T-helper 17 cell (primary cell): ENCODE measurements at regions not wholly inside any gene's neighbourhood (a gene's known extent, or its start where the extent isn't known, plus 50 kb on each side); places are given as distances from the start of the nearest gene placed in this dataset.

Experiments used
- ATAC-seq: fragments of 150-1000 bp; cut with Tn5 transposase; 2 replicates; pipeline ENCODE4 v1.10.0; 2021; ENCODE audit warnings: mild to moderate bottlenecking, moderate library complexity
- DNase-seq, 3 donors: peaks; one replicate each; pipeline versions ENCODE4 v3.0.0 to v3.0.0-alpha.2; 2020 to 2021
- H3K9me3 ChIP-seq: one replicate; pipeline ENCODE4 v1.7.0; 2013; ENCODE audit warnings: low read length, mild to moderate bottlenecking; ENCODE audit not compliant: control insufficient read depth, poor library complexity, severe bottlenecking
- H3K27ac Mint-ChIP-seq: one replicate; pipeline ENCODE4 v1.8.0; 2022; ENCODE audit warnings: mild to moderate bottlenecking, moderate library complexity, mixed read lengths
- H3K27me3 Mint-ChIP-seq: one replicate; pipeline ENCODE4 v1.8.0; 2022; ENCODE audit warnings: mixed read lengths
- H3K36me3 Mint-ChIP-seq: one replicate; pipeline ENCODE4 v1.8.0; 2022; ENCODE audit warnings: low read depth, mixed read lengths
- H3K4me1 Mint-ChIP-seq: one replicate; pipeline ENCODE4 v1.8.0; 2022; ENCODE audit warnings: mild to moderate bottlenecking, mixed read lengths
- H3K4me3 Mint-ChIP-seq: one replicate; pipeline ENCODE4 v1.8.0; 2022; ENCODE audit warnings: mild to moderate bottlenecking, moderate library complexity, mixed read lengths

DNA sequence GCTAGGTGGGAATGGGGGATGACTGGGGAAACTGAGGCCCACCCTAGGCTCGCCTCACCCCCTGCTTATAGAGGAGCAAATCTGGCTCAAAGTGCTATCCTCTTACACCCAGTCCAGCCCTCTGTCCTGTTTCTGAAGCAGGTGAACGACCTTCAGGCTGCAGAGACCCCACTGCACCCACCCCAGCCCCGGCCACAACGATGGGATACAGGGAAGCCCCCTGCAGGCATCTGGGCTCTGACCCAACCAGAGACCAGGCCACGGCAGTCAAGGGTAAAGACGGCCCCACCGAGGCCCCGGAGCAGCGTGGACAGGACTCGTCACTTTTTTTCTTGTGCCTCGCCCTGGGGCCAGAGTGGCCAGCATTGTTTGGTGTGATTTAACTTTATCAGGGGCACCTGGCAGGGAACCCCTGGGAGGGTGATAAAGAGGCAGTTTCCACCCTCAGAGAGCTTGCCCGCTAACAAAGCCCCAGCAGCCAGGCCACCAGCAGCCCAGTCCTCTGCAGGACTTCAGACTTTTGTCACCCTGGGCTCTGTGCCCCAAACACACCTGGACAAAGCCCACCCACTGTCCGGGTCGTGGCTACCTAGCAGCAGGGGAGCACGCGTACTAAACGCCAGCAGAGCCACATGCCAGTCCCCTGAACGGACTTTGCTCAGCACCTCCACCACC is 612.6 kb downstream of the TBC1D22A start:
- Mint-ChIP-seq H3K36me3 (no peaks in the 10 kb centered on the region), H3K27ac (no peak overlapping the region), H3K27me3 (peaks cover 28% of the 10 kb centered on the region), H3K4me3 (no peak overlapping the region), H3K4me1 (peaks cover 4% of the 10 kb centered on the region)
- ATAC-seq = no peak
- no peaks in the 10 kb centered on the region for H3K9me3 ChIP-seq
- no peak for DNase-seq

- Mint-ChIP-seq H3K36me3 (no peaks in the 10 kb centered on the region), H3K27ac (no peak overlapping the region), H3K4me3 (no peak overlapping the region), H3K27me3 (peaks cover 32% of the 10 kb centered on the region), H3K4me1 (peaks cover 4% of the 10 kb centered on the region)
- no peaks in the 10 kb centered on the region for H3K9me3 ChIP-seq
- no peak for DNase-seq
- no peak for ATAC-seq
These were observed 611.9 kb downstream of the TBC1D22A start for GRCh38 chr22:47374273-47374771.

DNA sequence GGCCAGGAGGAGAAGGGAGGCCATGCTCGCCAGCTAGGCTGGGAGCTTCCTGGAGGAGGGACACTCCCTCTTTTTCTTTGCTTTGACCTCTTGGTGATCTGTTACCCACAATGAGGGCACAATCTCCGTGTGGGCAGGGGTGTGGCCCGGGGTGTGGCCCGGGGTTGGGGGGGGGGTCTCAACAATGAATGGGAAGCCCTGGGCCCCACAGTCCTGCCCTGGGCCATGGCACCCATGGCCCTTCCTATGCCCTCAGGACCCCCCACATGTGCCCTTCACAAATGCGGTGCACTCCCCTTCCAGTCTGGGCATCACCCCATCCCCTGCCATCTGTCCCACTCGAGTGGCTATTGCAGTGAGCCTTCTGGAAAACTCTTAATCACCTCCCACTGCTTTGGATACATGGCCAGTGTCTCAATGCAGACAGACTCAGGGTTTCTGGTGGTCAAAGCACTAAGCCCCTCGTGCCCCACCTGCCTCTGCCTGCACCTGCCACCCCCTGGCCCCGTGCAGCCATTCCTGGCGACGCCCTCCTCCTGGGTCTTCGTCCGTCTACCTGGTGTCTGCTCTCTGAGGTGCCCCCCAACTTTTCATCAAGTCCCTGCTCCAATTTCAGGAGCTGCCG is 611.3 kb downstream of the TBC1D22A start:
- Mint-ChIP-seq H3K27ac (no peak overlapping the region), H3K4me3 (no peak overlapping the region), H3K36me3 (no peaks in the 10 kb centered on the region), H3K4me1 (peaks cover 4% of the 10 kb centered on the region), H3K27me3 (peaks cover 38% of the 10 kb centered on the region)
- no peaks in the 10 kb centered on the region for H3K9me3 ChIP-seq
- ATAC-seq = no peak
- DNase-seq = no peak

DNA sequence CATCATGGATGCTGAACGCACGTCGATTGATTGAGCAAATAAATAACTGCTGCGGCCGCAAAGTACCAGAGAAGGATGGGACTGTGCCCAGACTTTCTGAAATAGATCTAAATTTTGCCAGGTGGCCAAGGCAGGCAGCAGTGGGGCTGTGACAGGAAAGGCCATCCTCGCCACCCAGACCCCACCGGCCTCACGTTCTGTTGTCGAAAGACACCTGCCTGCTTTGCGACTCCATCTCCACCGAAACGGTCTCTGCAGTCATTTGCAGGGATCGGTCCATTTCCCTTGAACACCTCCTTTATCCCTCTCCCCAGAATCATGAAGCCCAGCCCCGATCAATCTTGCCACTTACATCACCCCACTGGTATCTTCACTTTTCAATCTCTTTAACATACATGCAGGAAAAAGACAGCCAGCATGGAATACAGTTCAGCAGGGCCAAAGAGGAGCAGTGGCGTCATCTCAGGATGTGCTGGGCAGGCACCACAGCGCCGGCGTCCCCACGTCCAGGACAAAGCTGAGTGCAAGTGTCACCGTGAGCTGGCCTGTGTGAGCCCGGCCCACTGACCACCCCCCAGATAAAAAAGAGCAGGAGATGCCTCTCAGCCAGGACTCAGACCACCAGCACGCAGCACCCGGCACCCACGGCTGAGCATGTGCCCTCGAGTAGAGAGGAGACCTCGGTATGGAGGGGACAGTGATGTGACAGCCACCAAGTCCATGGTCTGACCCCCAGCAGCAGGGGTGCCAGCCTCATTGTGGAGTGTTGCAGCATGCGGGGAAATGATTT is 610.3 kb downstream of the TBC1D22A start:
- DNase-seq (no peak), ATAC-seq (no peak)
- no peak overlapping the region for H3K27ac Mint-ChIP-seq
- H3K9me3 ChIP-seq = no peaks in the 10 kb centered on the region
- H3K4me1 Mint-ChIP-seq = peaks cover 4% of the 10 kb centered on the region
- H3K36me3 Mint-ChIP-seq = no peaks in the 10 kb centered on the region
- peaks cover 40% of the 10 kb centered on the region for H3K27me3 Mint-ChIP-seq
- no peak overlapping the region for H3K4me3 Mint-ChIP-seq

DNA sequence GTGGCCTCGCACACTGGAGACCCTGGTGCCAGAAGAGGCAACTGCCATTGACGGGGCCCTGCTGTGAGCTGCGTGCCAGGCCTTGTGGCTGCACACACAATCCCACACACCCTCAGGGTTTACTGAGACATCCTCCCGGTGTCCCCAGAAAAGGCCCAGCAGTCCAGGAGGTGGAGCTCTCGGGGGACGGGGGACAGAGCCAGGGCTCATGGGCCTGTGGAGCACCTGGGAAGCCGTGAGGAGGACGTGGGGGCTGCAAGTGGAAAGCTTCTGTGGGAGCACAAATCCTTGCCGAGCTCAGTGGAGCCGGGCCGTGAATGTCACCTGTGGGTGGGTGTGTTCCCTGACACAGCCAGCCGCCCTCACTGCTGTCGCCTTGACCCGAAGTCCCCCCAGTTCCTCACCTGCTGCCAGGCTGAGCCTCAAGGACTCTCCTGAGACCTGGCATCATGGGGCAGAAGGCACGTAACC is 609.7 kb downstream of the TBC1D22A start:
- Mint-ChIP-seq H3K36me3 (no peaks in the 10 kb centered on the region), H3K27ac (no peak overlapping the region), H3K4me3 (no peak overlapping the region), H3K27me3 (peaks cover 46% of the 10 kb centered on the region), H3K4me1 (peaks cover 4% of the 10 kb centered on the region)
- H3K9me3 ChIP-seq = no peaks in the 10 kb centered on the region
- DNase-seq (no peak), ATAC-seq (no peak)

- H3K27me3 Mint-ChIP-seq = peaks cover 51% of the 10 kb centered on the region
- no peaks in the 10 kb centered on the region for H3K9me3 ChIP-seq
- peaks cover 4% of the 10 kb centered on the region for H3K4me1 Mint-ChIP-seq
- DNase-seq (no peak), ATAC-seq (no peak)
- no peaks in the 10 kb centered on the region for H3K36me3 Mint-ChIP-seq
- no peak overlapping the region for H3K4me3 Mint-ChIP-seq
- H3K27ac Mint-ChIP-seq = no peak overlapping the region
These were observed 609.0 kb downstream of the TBC1D22A start for GRCh38 chr22:47371263-47372090.

GRCh38 chr22:47370448-47371262 is 608.2 kb downstream of the TBC1D22A start:
- DNase-seq = no peak

DNA sequence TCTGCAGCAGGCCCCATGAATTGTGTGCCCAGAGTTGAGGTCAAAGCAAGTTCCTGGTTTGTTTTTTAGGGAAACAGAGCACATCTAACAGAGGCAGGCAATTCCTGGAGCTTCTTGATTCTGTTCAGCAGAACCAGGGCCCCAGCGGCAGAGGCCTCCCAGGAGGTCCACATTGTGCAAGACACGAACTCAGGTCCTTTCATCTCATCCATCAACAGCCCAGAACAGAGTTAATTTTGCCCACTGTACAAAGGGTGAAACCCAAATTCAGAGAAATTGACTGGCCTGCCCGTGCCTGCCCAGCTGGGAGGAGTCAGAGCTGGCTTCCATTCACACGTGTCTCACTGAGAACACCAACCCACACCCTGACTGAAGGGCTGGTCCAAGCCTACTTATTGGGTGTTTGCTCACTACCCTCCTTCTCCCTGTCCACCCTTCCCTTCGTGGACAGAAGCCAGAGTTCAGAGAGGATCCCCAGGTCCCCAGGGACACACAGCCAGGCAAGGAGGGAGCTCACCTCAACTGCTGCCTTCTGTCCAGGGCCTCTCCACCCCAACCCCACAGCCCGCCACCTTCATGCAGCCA is 607.1 kb downstream of the TBC1D22A start:
- H3K9me3 ChIP-seq = no peaks in the 10 kb centered on the region
- no peak for ATAC-seq
- H3K4me1 Mint-ChIP-seq = peaks cover 4% of the 10 kb centered on the region
- no peak for DNase-seq
- peaks cover 54% of the 10 kb centered on the region for H3K27me3 Mint-ChIP-seq
- no peak overlapping the region for H3K4me3 Mint-ChIP-seq
- no peak overlapping the region for H3K27ac Mint-ChIP-seq
- H3K36me3 Mint-ChIP-seq = no peaks in the 10 kb centered on the region

More at GRCh38 chr22:47370448-47371262, 608.2 kb downstream of the TBC1D22A start:
- Mint-ChIP-seq H3K4me3 (no peak overlapping the region), H3K27ac (no peak overlapping the region), H3K36me3 (no peaks in the 10 kb centered on the region), H3K4me1 (peaks cover 4% of the 10 kb centered on the region), H3K27me3 (peaks cover 56% of the 10 kb centered on the region)
- no peaks in the 10 kb centered on the region for H3K9me3 ChIP-seq
- no peak for ATAC-seq

DNA sequence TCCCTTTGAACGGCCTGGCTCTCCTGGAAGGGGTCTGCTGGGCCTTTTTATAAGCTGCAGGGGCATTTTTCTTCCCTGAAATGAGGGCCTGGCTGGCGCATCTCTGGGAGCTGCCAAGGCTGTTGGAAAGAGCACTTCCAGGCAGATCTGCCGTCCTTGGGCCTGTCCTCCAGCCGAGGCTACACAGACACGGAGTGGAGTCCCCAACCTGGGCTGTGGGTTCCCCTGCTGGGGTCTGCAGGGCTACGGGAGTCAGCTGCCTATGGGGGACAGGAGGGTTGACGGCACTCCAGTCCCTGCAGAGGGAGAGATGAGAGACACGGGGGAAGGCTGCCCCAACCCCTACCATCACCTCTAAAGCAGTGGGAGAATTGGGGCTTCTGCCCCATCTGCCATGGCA is 606.6 kb downstream of the TBC1D22A start:
- Mint-ChIP-seq H3K27ac (no peak overlapping the region), H3K27me3 (peaks cover 51% of the 10 kb centered on the region), H3K4me1 (peaks cover 4% of the 10 kb centered on the region), H3K36me3 (no peaks in the 10 kb centered on the region), H3K4me3 (no peak overlapping the region)
- no peaks in the 10 kb centered on the region for H3K9me3 ChIP-seq
- ATAC-seq = no peak
- no peak for DNase-seq

DNA sequence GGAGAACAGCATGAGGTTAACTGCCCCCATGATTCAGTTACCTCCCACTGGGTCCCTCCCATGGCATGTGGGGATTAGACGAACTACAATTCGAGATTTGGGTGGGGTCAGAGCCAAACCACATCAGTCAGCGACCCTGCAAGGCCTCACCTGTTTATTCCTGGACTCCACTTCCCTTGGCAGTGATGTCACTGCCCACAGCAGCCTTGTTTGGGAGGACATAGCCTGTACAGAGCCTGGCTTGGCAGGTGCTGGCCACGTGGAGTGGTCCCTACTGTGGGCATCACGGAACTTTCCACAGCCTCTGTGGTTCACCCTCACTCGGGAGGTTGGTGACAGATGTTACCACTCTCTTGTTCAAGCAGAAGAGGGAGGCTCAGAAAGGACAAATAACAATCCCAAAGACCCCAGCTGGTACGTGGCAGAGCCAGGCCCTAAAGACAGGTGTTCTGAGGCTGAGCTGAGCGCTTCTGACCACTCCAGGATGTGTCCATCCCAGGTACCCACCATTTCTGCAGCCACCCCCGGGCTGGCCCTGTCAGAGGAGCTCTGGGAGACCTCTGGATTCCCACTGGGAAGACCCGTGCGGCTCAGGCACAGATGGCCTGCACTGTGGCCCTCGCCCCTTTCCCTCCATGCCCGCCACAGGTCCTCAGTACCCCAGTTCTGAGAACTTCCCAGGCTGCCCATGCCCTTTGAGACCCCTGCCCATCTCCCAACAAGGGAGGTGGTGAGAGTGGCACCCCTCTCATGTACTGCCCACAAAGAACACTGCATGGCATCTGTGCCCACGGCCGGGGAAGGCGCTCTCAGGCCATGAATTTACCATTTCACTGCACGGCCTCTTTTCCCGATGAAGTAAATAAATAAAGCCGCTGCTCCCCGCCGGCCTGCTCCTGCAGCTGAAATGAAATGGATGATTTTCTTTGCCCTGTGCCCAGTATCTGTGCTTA is 605.8 kb downstream of the TBC1D22A start:
- Mint-ChIP-seq H3K4me3 (no peak overlapping the region), H3K36me3 (no peaks in the 10 kb centered on the region), H3K4me1 (peaks cover 4% of the 10 kb centered on the region), H3K27me3 (peaks cover 51% of the 10 kb centered on the region), H3K27ac (no peak overlapping the region)
- DNase-seq (no peak), ATAC-seq (no peak)
- no peaks in the 10 kb centered on the region for H3K9me3 ChIP-seq

- Mint-ChIP-seq H3K4me1 (peaks cover 4% of the 10 kb centered on the region), H3K27ac (no peak overlapping the region), H3K36me3 (no peaks in the 10 kb centered on the region), H3K27me3 (peaks cover 43% of the 10 kb centered on the region), H3K4me3 (no peak overlapping the region)
- ATAC-seq = no peak
- H3K9me3 ChIP-seq = no peaks in the 10 kb centered on the region
- DNase-seq = no peak
These were observed 604.7 kb downstream of the TBC1D22A start for GRCh38 chr22:47367107-47367690.
